ENCODE measurements at regions not wholly inside any gene's neighbourhood (a gene's known extent, or its start where the extent isn't known, plus 50 kb on each side); places are given as distances from the start of the nearest gene placed in this dataset.

GRCh38 chr20:63106108-63106764 is 99.5 kb upstream of the BHLHE23 start:
- ChIA-PET CTCF (no interaction called here), POLR2A (interaction anchor here (0.6 kb wide), 1 partner anchor 37 kb away, joined by 6 read pairs; no protein-coding TSS in a partner anchor)
- ATAC-seq (ENCODE audit: low read depth) (no peak), DNase-seq (no peak)
- intact Hi-C loops (cut with micrococcal nuclease), result no loop called here
- Mint-ChIP-seq H3K27ac (no peak overlapping the region), H3K27me3 (peaks cover 10% of the 10 kb centered on the region), H3K4me3 (no peak overlapping the region), H3K4me1 (peaks cover 6% of the 10 kb centered on the region), H3K36me3 (ENCODE audit: low read depth) (no peaks in the 10 kb centered on the region), H3K9me3 (peaks cover 16% of the 10 kb centered on the region)
- no peak for TF ChIP-seq CTCF (IDR thresholded peaks at IDR 0.05)

GRCh38 chr20:63105211-63106107 is 98.7 kb upstream of the BHLHE23 start:
- Mint-ChIP-seq H3K27ac (no peak overlapping the region), H3K9me3 (peaks cover 16% of the 10 kb centered on the region), H3K4me1 (peaks cover 6% of the 10 kb centered on the region), H3K27me3 (peaks cover 9% of the 10 kb centered on the region), H3K4me3 (no peak overlapping the region), H3K36me3 (ENCODE audit: low read depth) (no peaks in the 10 kb centered on the region)
- no peak for ATAC-seq (ENCODE audit: low read depth)
- intact Hi-C loops (cut with micrococcal nuclease), result no loop called here
- DNase-seq, result no peak
- no peak for TF ChIP-seq CTCF (IDR thresholded peaks at IDR 0.05)
- CTCF ChIA-PET, result no interaction called here
- POLR2A ChIA-PET, result interaction anchor here (0.6 kb wide), 1 partner anchor 38 kb away, joined by 6 read pairs; no protein-coding TSS in a partner anchor

GRCh38 chr20:63104312-63105181 is 97.8 kb upstream of the BHLHE23 start:
- intact Hi-C loops (cut with micrococcal nuclease), result loop anchor here (5.0 kb wide), 1 partner anchor 73 kb away; no protein-coding TSS in a partner anchor
- ATAC-seq (ENCODE audit: low read depth) (no peak), DNase-seq (no peak)
- Mint-ChIP-seq H3K4me3 (no peak overlapping the region), H3K27me3 (peaks cover 6% of the 10 kb centered on the region), H3K9me3 (peaks cover 10% of the 10 kb centered on the region), H3K4me1 (peaks cover 6% of the 10 kb centered on the region), H3K36me3 (ENCODE audit: low read depth) (no peaks in the 10 kb centered on the region), H3K27ac (no peak overlapping the region)
- no peak for TF ChIP-seq CTCF (IDR thresholded peaks at IDR 0.05)
- ChIA-PET CTCF (no interaction called here), POLR2A (no interaction called here)

- no peak overlapping the region for H3K27ac Mint-ChIP-seq
Measured at GRCh38 chr20:63103402-63104311, 96.9 kb upstream of the BHLHE23 start.

More at GRCh38 chr20:63103402-63104311, 96.9 kb upstream of the BHLHE23 start:
- DNase-seq (no peak), ATAC-seq (ENCODE audit: low read depth) (no peak)
- Mint-ChIP-seq H3K9me3 (peaks cover 7% of the 10 kb centered on the region), H3K4me1 (peaks cover 6% of the 10 kb centered on the region), H3K27me3 (peaks cover 6% of the 10 kb centered on the region), H3K4me3 (no peak overlapping the region), H3K36me3 (ENCODE audit: low read depth) (no peaks in the 10 kb centered on the region)
- ChIA-PET CTCF (no interaction called here), POLR2A (no interaction called here)
- no peak for TF ChIP-seq CTCF (IDR thresholded peaks at IDR 0.05)
- intact Hi-C loops (cut with micrococcal nuclease), result loop anchor here (5.0 kb wide), 1 partner anchor 74 kb away; no protein-coding TSS in a partner anchor
